ENCODE measurements at regions not wholly inside any gene's neighbourhood (a gene's known extent, or its start where the extent isn't known, plus 50 kb on each side); places are given as distances from the start of the nearest gene placed in this dataset.

DNA sequence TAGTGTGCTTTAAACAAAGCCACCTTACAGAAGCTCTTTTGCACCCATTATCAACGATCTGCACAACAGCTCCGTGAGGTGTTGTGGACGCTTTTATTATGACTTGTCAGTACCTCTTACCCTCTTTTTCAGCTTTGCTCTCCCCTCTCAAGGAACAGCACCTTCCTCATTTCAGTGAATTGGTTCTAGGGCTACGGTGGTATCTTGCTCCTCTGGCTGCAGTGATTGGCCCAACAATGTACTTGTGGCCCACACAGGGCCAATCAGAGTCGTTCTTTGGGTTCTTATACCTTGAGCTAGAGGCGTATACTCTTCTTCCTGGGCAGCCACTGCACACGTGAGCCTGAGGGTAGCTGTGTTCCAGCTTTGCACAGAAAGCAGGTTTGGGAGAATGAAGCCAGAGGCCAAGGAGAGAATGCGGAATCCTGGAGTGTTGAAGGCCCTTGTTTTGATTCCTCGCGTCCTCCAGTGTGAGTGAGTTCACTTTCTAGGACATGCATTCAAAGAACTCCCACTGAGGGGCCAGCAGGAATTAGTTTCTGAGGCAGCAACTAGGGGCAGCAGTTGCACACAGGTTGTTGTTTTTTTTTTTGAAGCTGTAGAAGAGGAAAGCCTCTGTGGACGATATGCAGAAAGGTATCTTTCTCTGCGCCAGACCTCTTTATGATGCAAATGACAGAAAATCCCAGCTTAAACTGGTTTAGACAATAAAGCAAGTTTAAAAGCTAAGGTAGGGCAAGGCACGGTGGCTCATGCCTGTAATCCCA, 49.8 kb upstream of the PDZD8 start (continued):
- TF ChIP-seq ZNF224 (CRISPR knock-in tag; IDR thresholded peaks at IDR 0.05) (no peak), HNRNPK (IDR thresholded peaks at IDR 0.05; ENCODE audit: low read depth, low read length, poor library complexity, severe bottlenecking) (no peak), NR2F2 (IDR thresholded peaks at IDR 0.05; ENCODE audit: borderline replicate concordance, low read depth) (no peak), ZNF326 (CRISPR knock-in tag; IDR thresholded peaks at IDR 0.05; ENCODE audit: borderline replicate concordance) (no peak), ZNF558 (CRISPR knock-in tag; IDR thresholded peaks at IDR 0.05; ENCODE audit: borderline replicate concordance) (no peak), MTA3 (CRISPR knock-in tag; IDR thresholded peaks at IDR 0.05) (no peak), RELA (CRISPR knock-in tag; IDR thresholded peaks at IDR 0.05) (no peak), ETV6 (CRISPR knock-in tag; conservative IDR thresholded peaks at IDR 0.05) (no peak), NR1H2 (CRISPR knock-in tag; IDR thresholded peaks at IDR 0.05; ENCODE audit: borderline replicate concordance, low read depth) (no peak), PAX8 (CRISPR knock-in tag; IDR thresholded peaks at IDR 0.05; ENCODE audit: borderline replicate concordance) (no peak), KMT2A (CRISPR knock-in tag; IDR thresholded peaks at IDR 0.05) (no peak; the same call in 1 of the 2 replicates), ZMYM3 (CRISPR knock-in tag; IDR thresholded peaks at IDR 0.05) (no peak), TOE1 (CRISPR knock-in tag; IDR thresholded peaks at IDR 0.05) (no peak), MYC (CRISPR knock-in tag; IDR thresholded peaks at IDR 0.05; ENCODE audit: borderline replicate concordance) (no peak), NFKB2 (CRISPR knock-in tag; IDR thresholded peaks at IDR 0.05; ENCODE audit: borderline replicate concordance) (no peak), GATAD2A (CRISPR knock-in tag; IDR thresholded peaks at IDR 0.05) (no peak), CENPX (CRISPR knock-in tag; IDR thresholded peaks at IDR 0.05) (no peak), ZNF589 (CRISPR knock-in tag; conservative IDR thresholded peaks at IDR 0.05) (no peak), ZKSCAN8 (CRISPR knock-in tag; IDR thresholded peaks at IDR 0.05; ENCODE audit: borderline replicate concordance) (no peak)
- TF ChIP-seq, protein P1, sequence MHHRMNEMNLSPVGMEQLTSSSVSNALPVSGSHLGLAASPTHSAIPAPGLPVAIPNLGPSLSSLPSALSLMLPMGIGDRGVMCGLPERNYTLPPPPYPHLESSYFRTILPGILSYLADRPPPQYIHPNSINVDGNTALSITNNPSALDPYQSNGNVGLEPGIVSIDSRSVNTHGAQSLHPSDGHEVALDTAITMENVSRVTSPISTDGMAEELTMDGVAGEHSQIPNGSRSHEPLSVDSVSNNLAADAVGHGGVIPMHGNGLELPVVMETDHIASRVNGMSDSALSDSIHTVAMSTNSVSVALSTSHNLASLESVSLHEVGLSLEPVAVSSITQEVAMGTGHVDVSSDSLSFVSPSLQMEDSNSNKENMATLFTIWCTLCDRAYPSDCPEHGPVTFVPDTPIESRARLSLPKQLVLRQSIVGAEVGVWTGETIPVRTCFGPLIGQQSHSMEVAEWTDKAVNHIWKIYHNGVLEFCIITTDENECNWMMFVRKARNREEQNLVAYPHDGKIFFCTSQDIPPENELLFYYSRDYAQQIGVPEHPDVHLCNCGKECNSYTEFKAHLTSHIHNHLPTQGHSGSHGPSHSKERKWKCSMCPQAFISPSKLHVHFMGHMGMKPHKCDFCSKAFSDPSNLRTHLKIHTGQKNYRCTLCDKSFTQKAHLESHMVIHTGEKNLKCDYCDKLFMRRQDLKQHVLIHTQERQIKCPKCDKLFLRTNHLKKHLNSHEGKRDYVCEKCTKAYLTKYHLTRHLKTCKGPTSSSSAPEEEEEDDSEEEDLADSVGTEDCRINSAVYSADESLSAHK (CRISPR knock-in tag; IDR thresholded peaks at IDR 0.05; ENCODE audit: borderline replicate concordance) = no peak
- TF ChIP-seq, protein P2, sequence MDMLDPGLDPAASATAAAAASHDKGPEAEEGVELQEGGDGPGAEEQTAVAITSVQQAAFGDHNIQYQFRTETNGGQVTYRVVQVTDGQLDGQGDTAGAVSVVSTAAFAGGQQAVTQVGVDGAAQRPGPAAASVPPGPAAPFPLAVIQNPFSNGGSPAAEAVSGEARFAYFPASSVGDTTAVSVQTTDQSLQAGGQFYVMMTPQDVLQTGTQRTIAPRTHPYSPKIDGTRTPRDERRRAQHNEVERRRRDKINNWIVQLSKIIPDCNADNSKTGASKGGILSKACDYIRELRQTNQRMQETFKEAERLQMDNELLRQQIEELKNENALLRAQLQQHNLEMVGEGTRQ (IDR thresholded peaks at IDR 0.05; ENCODE audit: low read depth, low read length) = no peak
- TF ChIP-seq, protein P2 (CRISPR knock-in tag; IDR thresholded peaks at IDR 0.05; ENCODE audit: borderline replicate concordance) = 0 out of 2 replicates have a peak, but pooled peaks have one; percentile 40
- TF ChIP-seq, protein P3, sequence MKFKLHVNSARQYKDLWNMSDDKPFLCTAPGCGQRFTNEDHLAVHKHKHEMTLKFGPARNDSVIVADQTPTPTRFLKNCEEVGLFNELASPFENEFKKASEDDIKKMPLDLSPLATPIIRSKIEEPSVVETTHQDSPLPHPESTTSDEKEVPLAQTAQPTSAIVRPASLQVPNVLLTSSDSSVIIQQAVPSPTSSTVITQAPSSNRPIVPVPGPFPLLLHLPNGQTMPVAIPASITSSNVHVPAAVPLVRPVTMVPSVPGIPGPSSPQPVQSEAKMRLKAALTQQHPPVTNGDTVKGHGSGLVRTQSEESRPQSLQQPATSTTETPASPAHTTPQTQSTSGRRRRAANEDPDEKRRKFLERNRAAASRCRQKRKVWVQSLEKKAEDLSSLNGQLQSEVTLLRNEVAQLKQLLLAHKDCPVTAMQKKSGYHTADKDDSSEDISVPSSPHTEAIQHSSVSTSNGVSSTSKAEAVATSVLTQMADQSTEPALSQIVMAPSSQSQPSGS (CRISPR knock-in tag; IDR thresholded peaks at IDR 0.05) = no peak
- TF ChIP-seq, protein P4, sequence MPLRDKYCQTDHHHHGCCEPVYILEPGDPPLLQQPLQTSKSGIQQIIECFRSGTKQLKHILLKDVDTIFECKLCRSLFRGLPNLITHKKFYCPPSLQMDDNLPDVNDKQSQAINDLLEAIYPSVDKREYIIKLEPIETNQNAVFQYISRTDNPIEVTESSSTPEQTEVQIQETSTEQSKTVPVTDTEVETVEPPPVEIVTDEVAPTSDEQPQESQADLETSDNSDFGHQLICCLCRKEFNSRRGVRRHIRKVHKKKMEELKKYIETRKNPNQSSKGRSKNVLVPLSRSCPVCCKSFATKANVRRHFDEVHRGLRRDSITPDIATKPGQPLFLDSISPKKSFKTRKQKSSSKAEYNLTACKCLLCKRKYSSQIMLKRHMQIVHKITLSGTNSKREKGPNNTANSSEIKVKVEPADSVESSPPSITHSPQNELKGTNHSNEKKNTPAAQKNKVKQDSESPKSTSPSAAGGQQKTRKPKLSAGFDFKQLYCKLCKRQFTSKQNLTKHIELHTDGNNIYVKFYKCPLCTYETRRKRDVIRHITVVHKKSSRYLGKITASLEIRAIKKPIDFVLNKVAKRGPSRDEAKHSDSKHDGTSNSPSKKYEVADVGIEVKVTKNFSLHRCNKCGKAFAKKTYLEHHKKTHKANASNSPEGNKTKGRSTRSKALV (CRISPR knock-in tag; IDR thresholded peaks at IDR 0.05) = no peak

Measured in HepG2 (cell line).